ENCODE measurements at regions not wholly inside any gene's neighbourhood (a gene's known extent, or its start where the extent isn't known, plus 50 kb on each side); places are given as distances from the start of the nearest gene placed in this dataset.

- CTCF ChIA-PET = no interaction called here
- DNase-seq (ENCODE audit: low read depth, low spot score) = no peak
- no peak overlapping the region for H3K27ac ChIP-seq (ENCODE audit: low read depth, low read length)
- POLR2A ChIA-PET = no interaction called here
- no peaks in the 10 kb centered on the region for H3K9me3 ChIP-seq (ENCODE audit: control insufficient read depth, insufficient read depth, low read length)
- peaks cover 3% of the 10 kb centered on the region for H3K27me3 ChIP-seq (ENCODE audit: control insufficient read depth, insufficient read depth, low read length)
- no peak overlapping the region for H3K4me3 ChIP-seq (ENCODE audit: low read depth, low read length)
- no peak for TF ChIP-seq CTCF (IDR thresholded peaks at IDR 0.05; ENCODE audit: low read depth, low read length)
Observed at GRCh38 chr1:229086686-229087085, 184.2 kb upstream of the RAB4A start.

GRCh38 chr1:229087339-229087738 is 183.6 kb upstream of the RAB4A start:
- Histone ChIP-seq H3K27ac (ENCODE audit: low read depth, low read length) (no peak overlapping the region), H3K4me3 (ENCODE audit: low read depth, low read length) (no peak overlapping the region), H3K27me3 (ENCODE audit: control insufficient read depth, insufficient read depth, low read length) (peaks cover 3% of the 10 kb centered on the region), H3K9me3 (ENCODE audit: control insufficient read depth, insufficient read depth, low read length) (no peaks in the 10 kb centered on the region)
- CTCF ChIA-PET = no interaction called here
- POLR2A ChIA-PET = no interaction called here
- DNase-seq (ENCODE audit: low read depth, low spot score) = no peak
- TF ChIP-seq CTCF (IDR thresholded peaks at IDR 0.05; ENCODE audit: low read depth, low read length) = no peak

- no peak for TF ChIP-seq CTCF (IDR thresholded peaks at IDR 0.05; ENCODE audit: low read depth, low read length)
- Histone ChIP-seq H3K27me3 (ENCODE audit: control insufficient read depth, insufficient read depth, low read length) (peaks cover 3% of the 10 kb centered on the region), H3K4me3 (ENCODE audit: low read depth, low read length) (no peak overlapping the region), H3K9me3 (ENCODE audit: control insufficient read depth, insufficient read depth, low read length) (no peaks in the 10 kb centered on the region), H3K27ac (ENCODE audit: low read depth, low read length) (no peak overlapping the region)
- POLR2A ChIA-PET = no interaction called here
- CTCF ChIA-PET = no interaction called here
- DNase-seq (ENCODE audit: low read depth, low spot score) = no peak
Observed at GRCh38 chr1:229087906-229088305, 183.0 kb upstream of the RAB4A start.

- ChIA-PET POLR2A (no interaction called here), CTCF (no interaction called here)
- no peaks in the 10 kb centered on the region for H3K9me3 ChIP-seq (ENCODE audit: control insufficient read depth, insufficient read depth, low read length)
- H3K4me3 ChIP-seq (ENCODE audit: low read depth, low read length) = no peak overlapping the region
- peaks cover 3% of the 10 kb centered on the region for H3K27me3 ChIP-seq (ENCODE audit: control insufficient read depth, insufficient read depth, low read length)
- no peak overlapping the region for H3K27ac ChIP-seq (ENCODE audit: low read depth, low read length)
- TF ChIP-seq CTCF (IDR thresholded peaks at IDR 0.05; ENCODE audit: low read depth, low read length) = no peak
- DNase-seq (ENCODE audit: low read depth, low spot score) = no peak
Observed at GRCh38 chr1:229088711-229089110, 182.2 kb upstream of the RAB4A start.

GRCh38 chr1:229089586-229090208 is 181.2 kb upstream of the RAB4A start:
- ChIA-PET POLR2A (no interaction called here), CTCF (no interaction called here)
- H3K4me3 ChIP-seq (ENCODE audit: low read depth, low read length) = no peak overlapping the region
- H3K27ac ChIP-seq (ENCODE audit: low read depth, low read length) = no peak overlapping the region
- no peaks in the 10 kb centered on the region for H3K9me3 ChIP-seq (ENCODE audit: control insufficient read depth, insufficient read depth, low read length)
- TF ChIP-seq CTCF (IDR thresholded peaks at IDR 0.05; ENCODE audit: low read depth, low read length) = no peak
- no peak for DNase-seq (ENCODE audit: low read depth, low spot score)
- peaks cover 3% of the 10 kb centered on the region for H3K27me3 ChIP-seq (ENCODE audit: control insufficient read depth, insufficient read depth, low read length)

All from AG04450 (cell line).